Liver (tissue), 8 donors: ENCODE measurements at regions not wholly inside any gene's neighbourhood (a gene's known extent, or its start where the extent isn't known, plus 50 kb on each side); places are given as distances from the start of the nearest gene placed in this dataset.

Experiments used
- DNase-seq: peaks from one replicate; pipeline ENCODE4 v3.0.0-alpha.2; 2017; ENCODE audit warnings: low spot score
- H3K27ac ChIP-seq, 2 donors: one replicate each; pipeline ENCODE4 v1.7.0; 2013; ENCODE audit warnings: inconsistent platforms in 2 of 2, low read length in 2 of 2, control low read depth in 1 of 2, low read depth in 1 of 2, mild to moderate bottlenecking in 1 of 2
- H3K27me3 ChIP-seq, 4 donors: one replicate each; pipeline versions ENCODE4 v1.6.1 to v1.7.0; 2013; ENCODE audit warnings: low read length in 3 of 4, inconsistent platforms in 1 of 4, mild to moderate bottlenecking in 1 of 4, moderate library complexity in 1 of 4; ENCODE audit not compliant: control insufficient read depth in 4 of 4, insufficient read depth in 4 of 4
- H3K36me3 ChIP-seq, 4 donors: one replicate each; pipeline versions ENCODE4 v1.6.1 to v1.7.0; 2013; ENCODE audit warnings: low read length in 3 of 4, mild to moderate bottlenecking in 3 of 4, low read depth in 1 of 4, moderate library complexity in 1 of 4; ENCODE audit not compliant: control insufficient read depth in 4 of 4, insufficient read depth in 3 of 4
- H3K4me1 ChIP-seq, 4 donors: one replicate each; pipeline versions ENCODE4 v1.6.1 to v1.7.0; 2013; ENCODE audit warnings: low read length in 3 of 4, mild to moderate bottlenecking in 3 of 4, moderate library complexity in 1 of 4; ENCODE audit not compliant: control insufficient read depth in 4 of 4, insufficient read depth in 4 of 4
- H3K4me3 ChIP-seq, 3 donors: one replicate each; pipeline versions ENCODE4 v1.6.1 to v1.7.0; 2013; ENCODE audit warnings: low read length in 3 of 3, control low read depth in 1 of 3, low read depth in 1 of 3, mild to moderate bottlenecking in 1 of 3
- H3K9ac ChIP-seq, 2 donors: one replicate each; pipeline ENCODE4 v1.7.0; 2013; ENCODE audit warnings: low read length in 2 of 2, mild to moderate bottlenecking in 2 of 2, moderate library complexity in 2 of 2, control low read depth in 1 of 2, low read depth in 1 of 2
- H3K9me3 ChIP-seq, 4 donors: one replicate each; pipeline versions ENCODE4 v1.6.1 to v1.7.0; 2013; ENCODE audit warnings: low read length in 3 of 4; ENCODE audit not compliant: control insufficient read depth in 4 of 4
- EGR1 ChIP-seq, 2 donors: IDR thresholded peaks; 2 replicates each; pipeline ENCODE4 v1.6.1; 2016 to 2018; ENCODE audit warnings: antibody characterized with exemption in 2 of 2, low read depth in 2 of 2
- FOXA1 ChIP-seq: IDR thresholded peaks from 2 replicates; pipeline ENCODE4 v1.6.1; 2016; ENCODE audit warnings: antibody characterized with exemption
- FOXA2 ChIP-seq: IDR thresholded peaks from 2 replicates; pipeline ENCODE4 v1.6.1; 2016; ENCODE audit warnings: antibody characterized with exemption
- GABPA ChIP-seq, 2 donors: IDR thresholded peaks in 1 of 2; conservative IDR thresholded peaks in 1 of 2; 2 replicates each; pipeline ENCODE4 v1.6.1; 2016; ENCODE audit warnings: antibody characterized with exemption in 2 of 2, mild to moderate bottlenecking in 1 of 2, moderate library complexity in 1 of 2
- HNF4A ChIP-seq, 2 donors: conservative IDR thresholded peaks; 2 replicates each; pipeline ENCODE4 v1.6.1; 2016; ENCODE audit warnings: antibody characterized with exemption in 2 of 2, mild to moderate bottlenecking in 2 of 2
- HNF4G ChIP-seq: IDR thresholded peaks from 2 replicates; pipeline ENCODE4 v1.6.1; 2016; ENCODE audit warnings: antibody characterized with exemption
- JUND ChIP-seq, 2 donors: IDR thresholded peaks; 2 replicates each; pipeline ENCODE4 v1.6.1; 2016; ENCODE audit warnings: antibody characterized with exemption in 2 of 2
- NR2F2 ChIP-seq: IDR thresholded peaks from 2 replicates; pipeline ENCODE4 v1.6.1; 2016; ENCODE audit warnings: antibody characterized with exemption
- RAD21 ChIP-seq, 2 donors: IDR thresholded peaks; 2 replicates each; pipeline ENCODE4 v1.6.1; 2016; ENCODE audit warnings: antibody characterized with exemption in 2 of 2, mild to moderate bottlenecking in 2 of 2
- RXRA ChIP-seq, 2 donors: IDR thresholded peaks; 2 replicates each; pipeline ENCODE4 v1.6.1; 2017 to 2018; ENCODE audit warnings: antibody characterized with exemption in 2 of 2, mild to moderate bottlenecking in 1 of 2
- SP1 ChIP-seq: IDR thresholded peaks from 2 replicates; pipeline ENCODE4 v1.6.1; 2018; ENCODE audit warnings: antibody characterized with exemption, mild to moderate bottlenecking
- TAF1 ChIP-seq: conservative IDR thresholded peaks from 2 replicates; pipeline ENCODE4 v1.6.1; 2016; ENCODE audit warnings: antibody characterized with exemption, mild to moderate bottlenecking
- YY1 ChIP-seq: IDR thresholded peaks from 2 replicates; pipeline ENCODE4 v1.6.1; 2016; ENCODE audit warnings: antibody characterized with exemption, mild to moderate bottlenecking
- WGBS: extraction: QIAGEN DNeasy Blood & Tissue Kit; methylation state at CpG from one replicate; pipeline ENCODE4 v1.1.7; 2013; 5-methylcytosine and 5-hydroxymethylcytosine counted together
- TF ChIP-seq, protein P1 (sequence below): IDR thresholded peaks from 2 replicates; pipeline ENCODE4 v1.6.1; 2016; ENCODE audit warnings: antibody characterized with exemption
- TF ChIP-seq, protein P2 (sequence below): IDR thresholded peaks from 2 replicates; pipeline ENCODE4 v1.6.1; 2016; ENCODE audit warnings: antibody characterized with exemption
- TF ChIP-seq, protein P3 (sequence below): IDR thresholded peaks from 2 replicates; pipeline ENCODE4 v1.6.1; 2016; ENCODE audit warnings: antibody characterized with exemption, mild to moderate bottlenecking
- TF ChIP-seq, protein P4 (sequence below): fragments of 150-350 bp; IDR thresholded peaks from 2 replicates; pipeline ENCODE4 v1.5.1; 2017; ENCODE audit warnings: improper control_type of control experiment, low read depth, low read length; ENCODE audit not compliant: missing input control
- TF ChIP-seq, protein P5 (sequence below): IDR thresholded peaks from 2 replicates; pipeline ENCODE4 v1.6.1; 2016; ENCODE audit warnings: antibody characterized with exemption
- donor health status: healthy.
- donor health status: healthy.
- donor health status: healthy.
- donor health status: healthy.
- donor health status: healthy.

DNA sequence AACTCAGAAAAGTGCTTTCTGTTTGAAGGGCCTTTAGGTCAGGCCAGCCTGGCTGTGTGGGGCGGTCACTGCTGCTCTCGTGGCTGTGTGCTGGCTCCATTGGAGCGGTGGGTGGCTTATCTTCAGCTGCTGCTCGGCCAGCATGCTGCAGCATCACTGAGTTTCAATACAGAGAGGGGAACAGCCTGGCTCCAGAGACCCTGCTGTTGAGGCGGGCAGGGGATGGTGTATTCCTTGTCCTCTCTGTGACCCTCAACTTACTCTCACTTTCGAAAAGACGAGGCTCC lies 248.5 kb upstream of the ONECUT1 start:
- no peak for TF ChIP-seq TAF1
- no peak for TF ChIP-seq YY1
- TF ChIP-seq EGR1 (IDR thresholded peaks at IDR 0.05; ENCODE audit: low read depth in 2 of 2), result no peak
- TF ChIP-seq SP1, result no peak
- TF ChIP-seq HNF4G, result no peak
- no peak for TF ChIP-seq JUND (IDR thresholded peaks at IDR 0.05)
- TF ChIP-seq, protein P1, sequence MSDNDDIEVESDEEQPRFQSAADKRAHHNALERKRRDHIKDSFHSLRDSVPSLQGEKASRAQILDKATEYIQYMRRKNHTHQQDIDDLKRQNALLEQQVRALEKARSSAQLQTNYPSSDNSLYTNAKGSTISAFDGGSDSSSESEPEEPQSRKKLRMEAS, result no peak
- no peak for TF ChIP-seq NR2F2
- TF ChIP-seq GABPA (IDR thresholded peaks at IDR 0.05 in 1 of 2, conservative IDR thresholded peaks at IDR 0.05 in 1 of 2), result no peak
- TF ChIP-seq, protein P2, sequence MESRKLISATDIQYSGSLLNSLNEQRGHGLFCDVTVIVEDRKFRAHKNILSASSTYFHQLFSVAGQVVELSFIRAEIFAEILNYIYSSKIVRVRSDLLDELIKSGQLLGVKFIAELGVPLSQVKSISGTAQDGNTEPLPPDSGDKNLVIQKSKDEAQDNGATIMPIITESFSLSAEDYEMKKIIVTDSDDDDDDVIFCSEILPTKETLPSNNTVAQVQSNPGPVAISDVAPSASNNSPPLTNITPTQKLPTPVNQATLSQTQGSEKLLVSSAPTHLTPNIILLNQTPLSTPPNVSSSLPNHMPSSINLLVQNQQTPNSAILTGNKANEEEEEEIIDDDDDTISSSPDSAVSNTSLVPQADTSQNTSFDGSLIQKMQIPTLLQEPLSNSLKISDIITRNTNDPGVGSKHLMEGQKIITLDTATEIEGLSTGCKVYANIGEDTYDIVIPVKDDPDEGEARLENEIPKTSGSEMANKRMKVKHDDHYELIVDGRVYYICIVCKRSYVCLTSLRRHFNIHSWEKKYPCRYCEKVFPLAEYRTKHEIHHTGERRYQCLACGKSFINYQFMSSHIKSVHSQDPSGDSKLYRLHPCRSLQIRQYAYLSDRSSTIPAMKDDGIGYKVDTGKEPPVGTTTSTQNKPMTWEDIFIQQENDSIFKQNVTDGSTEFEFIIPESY, result no peak
- TF ChIP-seq RXRA (IDR thresholded peaks at IDR 0.05), result no peak
- no peak for TF ChIP-seq RAD21 (IDR thresholded peaks at IDR 0.05)
- TF ChIP-seq FOXA1, result no peak
- TF ChIP-seq FOXA2, result no peak
- TF ChIP-seq HNF4A (conservative IDR thresholded peaks at IDR 0.05), result no peak
- TF ChIP-seq, protein P3, sequence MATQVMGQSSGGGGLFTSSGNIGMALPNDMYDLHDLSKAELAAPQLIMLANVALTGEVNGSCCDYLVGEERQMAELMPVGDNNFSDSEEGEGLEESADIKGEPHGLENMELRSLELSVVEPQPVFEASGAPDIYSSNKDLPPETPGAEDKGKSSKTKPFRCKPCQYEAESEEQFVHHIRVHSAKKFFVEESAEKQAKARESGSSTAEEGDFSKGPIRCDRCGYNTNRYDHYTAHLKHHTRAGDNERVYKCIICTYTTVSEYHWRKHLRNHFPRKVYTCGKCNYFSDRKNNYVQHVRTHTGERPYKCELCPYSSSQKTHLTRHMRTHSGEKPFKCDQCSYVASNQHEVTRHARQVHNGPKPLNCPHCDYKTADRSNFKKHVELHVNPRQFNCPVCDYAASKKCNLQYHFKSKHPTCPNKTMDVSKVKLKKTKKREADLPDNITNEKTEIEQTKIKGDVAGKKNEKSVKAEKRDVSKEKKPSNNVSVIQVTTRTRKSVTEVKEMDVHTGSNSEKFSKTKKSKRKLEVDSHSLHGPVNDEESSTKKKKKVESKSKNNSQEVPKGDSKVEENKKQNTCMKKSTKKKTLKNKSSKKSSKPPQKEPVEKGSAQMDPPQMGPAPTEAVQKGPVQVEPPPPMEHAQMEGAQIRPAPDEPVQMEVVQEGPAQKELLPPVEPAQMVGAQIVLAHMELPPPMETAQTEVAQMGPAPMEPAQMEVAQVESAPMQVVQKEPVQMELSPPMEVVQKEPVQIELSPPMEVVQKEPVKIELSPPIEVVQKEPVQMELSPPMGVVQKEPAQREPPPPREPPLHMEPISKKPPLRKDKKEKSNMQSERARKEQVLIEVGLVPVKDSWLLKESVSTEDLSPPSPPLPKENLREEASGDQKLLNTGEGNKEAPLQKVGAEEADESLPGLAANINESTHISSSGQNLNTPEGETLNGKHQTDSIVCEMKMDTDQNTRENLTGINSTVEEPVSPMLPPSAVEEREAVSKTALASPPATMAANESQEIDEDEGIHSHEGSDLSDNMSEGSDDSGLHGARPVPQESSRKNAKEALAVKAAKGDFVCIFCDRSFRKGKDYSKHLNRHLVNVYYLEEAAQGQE, result no peak
- TF ChIP-seq, protein P4, sequence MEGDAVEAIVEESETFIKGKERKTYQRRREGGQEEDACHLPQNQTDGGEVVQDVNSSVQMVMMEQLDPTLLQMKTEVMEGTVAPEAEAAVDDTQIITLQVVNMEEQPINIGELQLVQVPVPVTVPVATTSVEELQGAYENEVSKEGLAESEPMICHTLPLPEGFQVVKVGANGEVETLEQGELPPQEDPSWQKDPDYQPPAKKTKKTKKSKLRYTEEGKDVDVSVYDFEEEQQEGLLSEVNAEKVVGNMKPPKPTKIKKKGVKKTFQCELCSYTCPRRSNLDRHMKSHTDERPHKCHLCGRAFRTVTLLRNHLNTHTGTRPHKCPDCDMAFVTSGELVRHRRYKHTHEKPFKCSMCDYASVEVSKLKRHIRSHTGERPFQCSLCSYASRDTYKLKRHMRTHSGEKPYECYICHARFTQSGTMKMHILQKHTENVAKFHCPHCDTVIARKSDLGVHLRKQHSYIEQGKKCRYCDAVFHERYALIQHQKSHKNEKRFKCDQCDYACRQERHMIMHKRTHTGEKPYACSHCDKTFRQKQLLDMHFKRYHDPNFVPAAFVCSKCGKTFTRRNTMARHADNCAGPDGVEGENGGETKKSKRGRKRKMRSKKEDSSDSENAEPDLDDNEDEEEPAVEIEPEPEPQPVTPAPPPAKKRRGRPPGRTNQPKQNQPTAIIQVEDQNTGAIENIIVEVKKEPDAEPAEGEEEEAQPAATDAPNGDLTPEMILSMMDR, result no peak
- TF ChIP-seq, protein P5, sequence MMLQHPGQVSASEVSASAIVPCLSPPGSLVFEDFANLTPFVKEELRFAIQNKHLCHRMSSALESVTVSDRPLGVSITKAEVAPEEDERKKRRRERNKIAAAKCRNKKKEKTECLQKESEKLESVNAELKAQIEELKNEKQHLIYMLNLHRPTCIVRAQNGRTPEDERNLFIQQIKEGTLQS, result no peak
- Histone ChIP-seq H3K27ac (no peak overlapping the region), H3K9me3 (no peaks in the 10 kb centered on the region), H3K27me3 (no peaks in the 10 kb centered on the region), H3K9ac (no peak overlapping the region), H3K4me1 (peaks cover 3 to 16% (median 10%) of the 10 kb centered on the region in 4 donors), H3K4me3 (no peak overlapping the region), H3K36me3 (no peaks in the 10 kb centered on the region)
- WGBS, result 80% methylated on average over 7 of the region's 7 CpGs
- DNase-seq, result no peak
